HepG2 (cell line): ENCODE measurements at regions not wholly inside any gene's neighbourhood (a gene's known extent, or its start where the extent isn't known, plus 50 kb on each side); places are given as distances from the start of the nearest gene placed in this dataset.
A peak's percentile ranks its signal among the peaks of the same experiment; 100 is the strongest.

Source experiments
- ATAC-seq: fragments of 200-7000 bp; cut with Tn5 transposase; 3 replicates; pipeline ENCODE4 v1.9.1; 2020; ENCODE audit warnings: mild to moderate bottlenecking, moderate library complexity
- BruUV-seq: library from RNA; stranded (reverse); fragments of 400-500 nt; replicated peaks from 2 replicates; lab custom pipeline; 2021; lab: Mats Ljungman, UMichigan
- CTCF ChIA-PET: fragments of 300-600 bp; formaldehyde crosslinking; extraction: SDS; loops from one replicate; lab custom pipeline; 2021; ENCODE audit warnings: low total read pairs, inconsistent platforms, low intra/inter-chr PET ratio; lab: Yijun Ruan, JAX
- POLR2A ChIA-PET: fragments of 350-600 bp; sonication (Branson Sonifier 250); formaldehyde crosslinking; loops from one replicate; lab custom pipeline; 2020; ENCODE audit warnings: antibody characterized with exemption, inconsistent platforms; lab: Yijun Ruan, JAX
- DNase-seq: peaks from one replicate; pipeline ENCODE4 v3.0.0-alpha.2; 2015; ENCODE audit warnings: low spot score
- FAIRE-seq: peaks from 3 replicates; lab custom pipeline; 2011; peaks lifted over from hg19 to GRCh38; lab: Jason Lieb, UNC
- H2AFZ ChIP-seq: one replicate; pipeline ENCODE4 v1.6.1; 2011; ENCODE audit warnings: low read length, inconsistent platforms
- H3K27ac ChIP-seq: fragments of 300-600 bp; 3 replicates; pipeline ENCODE4 v1.8.0; 2011; ENCODE audit warnings: mixed run types, mild to moderate bottlenecking, mixed read lengths, low read length, inconsistent platforms; ENCODE audit not compliant: insufficient read depth; ENCODE audit errors: extremely low read length
- H3K27me3 ChIP-seq, 2 experiments: fragments of 200-600 bp in 1 of 2; 2 replicates in 1 of 2; 3 replicates in 1 of 2; pipeline versions ENCODE4 v1.6.0 to v1.8.0; 2011; ENCODE audit warnings: low read length in 2 of 2, mild to moderate bottlenecking in 2 of 2, moderate library complexity in 2 of 2, inconsistent platforms in 1 of 2; ENCODE audit not compliant: insufficient read depth in 2 of 2, control insufficient read depth in 1 of 2
- H3K36me3 ChIP-seq, 2 experiments: fragments of 200-600 bp in 1 of 2; replicated peaks in 1 of 2; 2 replicates in 1 of 2; 3 replicates in 1 of 2; pipeline versions ENCODE4 v1.5.1 to v1.8.0; 2011; ENCODE audit warnings: low read length in 2 of 2, inconsistent platforms in 1 of 2; ENCODE audit not compliant: insufficient read depth in 2 of 2, control insufficient read depth in 1 of 2
- H3K4me1 ChIP-seq: 2 replicates; pipeline ENCODE4 v1.5.1; 2012; ENCODE audit warnings: low read length, inconsistent platforms; ENCODE audit not compliant: insufficient read depth
- H3K4me2 ChIP-seq: 2 replicates; pipeline ENCODE4 v1.6.0; 2011; ENCODE audit warnings: low read depth, low read length, inconsistent platforms
- H3K4me3 ChIP-seq, 3 experiments: fragments of 200-600 bp in 1 of 3; sonication (generic), shearing (Covaris generic) in 1 of 3; replicated peaks in 1 of 3; 2 replicates each; pipeline ENCODE4 v1.5.1; 2011 to 2016; ENCODE audit warnings: low read length in 3 of 3, inconsistent platforms in 2 of 3, low read depth in 2 of 3, mild to moderate bottlenecking in 2 of 3, control low read depth in 1 of 3, mixed read lengths in 1 of 3; ENCODE audit not compliant: insufficient read depth in 1 of 3
- H3K79me2 ChIP-seq: one replicate; pipeline ENCODE4 v1.6.1; 2011; ENCODE audit warnings: low read length, inconsistent platforms; ENCODE audit not compliant: insufficient read depth
- H3K9ac ChIP-seq: 2 replicates; pipeline ENCODE4 v1.6.0; 2011; ENCODE audit warnings: mild to moderate bottlenecking, low read depth, low read length, inconsistent platforms; ENCODE audit not compliant: insufficient read depth
- H3K9me3 ChIP-seq: 2 replicates; pipeline ENCODE4 v1.5.1; 2012; ENCODE audit warnings: mild to moderate bottlenecking, low read length
- H4K20me1 ChIP-seq: 2 replicates; pipeline ENCODE4 v1.6.0; 2011; ENCODE audit warnings: inconsistent platforms, mild to moderate bottlenecking, low read length, moderate library complexity; ENCODE audit not compliant: insufficient read depth
- ATF7 ChIP-seq, 2 experiments: fragments of 450-650 bp in 1 of 2; sonication (generic) in 1 of 2; formaldehyde crosslinking in 1 of 2; IDR thresholded peaks; 2 replicates each; pipeline versions ENCODE4 v1.4.0 to v1.6.1; 2016 to 2020; ENCODE audit warnings: antibody characterized with exemption in 1 of 2, mild to moderate bottlenecking in 1 of 2, missing genetic modification reagents in 1 of 2
- CREB1 ChIP-seq, 2 experiments: fragments of 450-650 bp in 1 of 2; IDR thresholded peaks; 2 replicates each; pipeline ENCODE4 v1.6.1; 2016 to 2017; ENCODE audit warnings: control low read depth in 1 of 2, mild to moderate bottlenecking in 1 of 2, missing compliant biosample characterization in 1 of 2, missing genetic modification characterization in 1 of 2
- HMGA1 ChIP-seq: sonication (generic); formaldehyde crosslinking; conservative IDR thresholded peaks from 2 replicates; pipeline ENCODE4 v1.4.0; 2020; ENCODE audit warnings: missing genetic modification reagents
- NFYB ChIP-seq: sonication (generic); formaldehyde crosslinking; IDR thresholded peaks from 2 replicates; pipeline ENCODE4 v1.4.0; 2020; ENCODE audit warnings: missing genetic modification reagents
- TP53 ChIP-seq: sonication (generic); formaldehyde crosslinking; conservative IDR thresholded peaks from 2 replicates; pipeline ENCODE4 v1.4.0; 2020; ENCODE audit warnings: missing genetic modification reagents
- ZNF235 ChIP-seq: sonication (generic); formaldehyde crosslinking; IDR thresholded peaks from 2 replicates; pipeline ENCODE4 v1.8.1; 2023; ENCODE audit warnings: mild to moderate bottlenecking, missing genetic modification reagents, borderline replicate concordance
- ZNF598 ChIP-seq: sonication (generic); formaldehyde crosslinking; IDR thresholded peaks from 2 replicates; pipeline ENCODE4 v1.5.1; 2020; ENCODE audit warnings: mild to moderate bottlenecking, missing genetic modification reagents, borderline replicate concordance
- WGBS: methylation state at CpG from one replicate; pipeline ENCODE4 v1.1.6; 2017; ENCODE audit warnings: low lambda C conversion rate; 5-methylcytosine and 5-hydroxymethylcytosine counted together
- in situ Hi-C: cut with HindIII; loops from 2 replicates; pipeline ENCODE4 v1.10.0; 2017; ENCODE audit warnings: low pct_unique_long_range_greater_than_20kb; ENCODE audit not compliant: extremely low pct_ligation_motif_present
- intact Hi-C: fragments of 100-400 bp; cut with micrococcal nuclease; formaldehyde crosslinking; loops from one replicate; pipeline ENCODE4 v1.10.0; 2022; ENCODE audit not compliant: unreplicated experiment
- TF ChIP-seq, protein P1 (sequence below): sonication (generic); formaldehyde crosslinking; IDR thresholded peaks from 2 replicates; pipeline ENCODE4 v1.8.1; 2022; ENCODE audit warnings: low read depth, mild to moderate bottlenecking, missing genetic modification reagents

DNA sequence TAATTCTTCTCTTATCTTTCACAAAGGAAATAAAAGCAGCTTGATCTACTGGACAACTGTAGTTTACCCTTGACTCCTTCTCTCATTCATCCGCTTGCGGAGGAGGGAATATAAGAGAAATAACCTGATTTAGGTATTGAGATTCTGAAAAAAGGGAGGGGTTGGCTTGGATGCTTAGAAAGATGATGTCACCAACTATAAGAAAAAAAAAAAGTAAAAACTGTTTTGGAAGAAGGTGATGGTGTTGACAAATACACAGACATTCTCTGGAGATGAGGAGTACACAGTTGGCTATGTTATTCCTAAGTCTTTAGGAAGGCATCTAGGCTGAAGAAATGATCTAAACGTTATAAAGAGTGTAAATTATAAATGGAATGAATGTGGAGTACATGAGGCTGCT, 103.3 kb downstream of the TMEM114 start:
- Histone ChIP-seq H3K36me3 (no peaks in the 10 kb centered on the region), H3K4me1 (no peaks in the 10 kb centered on the region), H3K79me2 (no peaks in the 10 kb centered on the region), H3K4me3 (no peak overlapping the region), H3K9me3 (no peaks in the 10 kb centered on the region), H3K27ac (no peak overlapping the region), H3K4me2 (no peak overlapping the region), H3K9ac (no peak overlapping the region), H4K20me1 (no peaks in the 10 kb centered on the region), H2AFZ (no peak overlapping the region), H3K27me3 (peaks cover 0 to 62% of the 10 kb centered on the region in 2 experiments; a peak in 3 of 5 replicates)
- DNase-seq (no peak), ATAC-seq (no peak), FAIRE-seq (no peak)
- 47% methylated on average over 3 of the region's 3 CpGs for WGBS
- intact Hi-C loops: no loop called here
- TF ChIP-seq ATF7 (IDR thresholded peaks at IDR 0.05): peak; percentile 94
- no peak for TF ChIP-seq ATF7 (CRISPR knock-in tag; IDR thresholded peaks at IDR 0.05)
- no peak for TF ChIP-seq HMGA1 (CRISPR knock-in tag)
- TF ChIP-seq CREB1 (IDR thresholded peaks at IDR 0.05): peak; percentile 35; the same call in 1 of the 2 replicates
- TF ChIP-seq CREB1 (CRISPR knock-in tag; IDR thresholded peaks at IDR 0.05): no peak
- in situ Hi-C loops: no loop called here
- CTCF ChIA-PET: no interaction called here
- POLR2A ChIA-PET: no interaction called here
- BruUV-seq: no TSS peak

DNA sequence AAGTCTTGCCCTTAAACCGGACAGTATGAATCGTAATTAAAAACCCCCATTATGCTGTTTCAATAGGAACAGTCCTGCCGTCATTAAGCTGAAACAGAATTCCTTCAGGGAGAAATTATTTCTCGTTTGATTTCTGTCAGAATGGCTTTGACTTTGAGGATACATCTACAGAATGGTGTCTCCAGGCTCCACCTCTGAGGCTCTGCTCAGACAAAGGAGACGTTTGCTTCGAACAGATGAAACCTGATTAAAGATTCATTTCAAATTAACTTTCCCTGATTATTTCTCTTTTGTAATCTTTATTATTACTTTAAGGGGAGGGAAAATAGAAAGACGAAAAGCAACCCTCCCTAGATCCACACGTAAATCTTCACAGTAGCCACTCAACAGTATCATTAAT, 106.9 kb downstream of the TMEM114 start:
- POLR2A ChIA-PET: no interaction called here
- H3K9ac ChIP-seq: no peak overlapping the region
- TF ChIP-seq NFYB (CRISPR knock-in tag) (no peak), ZNF235 (CRISPR knock-in tag) (no peak), TP53 (CRISPR knock-in tag) (no peak), ZNF598 (no peak)
- TF ChIP-seq, protein P1, sequence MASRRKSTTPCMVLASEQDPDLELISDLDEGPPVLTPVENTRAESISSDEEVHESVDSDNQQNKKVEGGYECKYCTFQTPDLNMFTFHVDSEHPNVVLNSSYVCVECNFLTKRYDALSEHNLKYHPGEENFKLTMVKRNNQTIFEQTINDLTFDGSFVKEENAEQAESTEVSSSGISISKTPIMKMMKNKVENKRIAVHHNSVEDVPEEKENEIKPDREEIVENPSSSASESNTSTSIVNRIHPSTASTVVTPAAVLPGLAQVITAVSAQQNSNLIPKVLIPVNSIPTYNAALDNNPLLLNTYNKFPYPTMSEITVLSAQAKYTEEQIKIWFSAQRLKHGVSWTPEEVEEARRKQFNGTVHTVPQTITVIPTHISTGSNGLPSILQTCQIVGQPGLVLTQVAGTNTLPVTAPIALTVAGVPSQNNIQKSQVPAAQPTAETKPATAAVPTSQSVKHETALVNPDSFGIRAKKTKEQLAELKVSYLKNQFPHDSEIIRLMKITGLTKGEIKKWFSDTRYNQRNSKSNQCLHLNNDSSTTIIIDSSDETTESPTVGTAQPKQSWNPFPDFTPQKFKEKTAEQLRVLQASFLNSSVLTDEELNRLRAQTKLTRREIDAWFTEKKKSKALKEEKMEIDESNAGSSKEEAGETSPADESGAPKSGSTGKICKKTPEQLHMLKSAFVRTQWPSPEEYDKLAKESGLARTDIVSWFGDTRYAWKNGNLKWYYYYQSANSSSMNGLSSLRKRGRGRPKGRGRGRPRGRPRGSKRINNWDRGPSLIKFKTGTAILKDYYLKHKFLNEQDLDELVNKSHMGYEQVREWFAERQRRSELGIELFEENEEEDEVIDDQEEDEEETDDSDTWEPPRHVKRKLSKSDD (CRISPR knock-in tag): no peak
- TF ChIP-seq, all 625 proteins: peak for 0
- Histone ChIP-seq H3K9me3 (no peaks in the 10 kb centered on the region), H3K36me3 (no peaks in the 10 kb centered on the region), H3K4me2 (no peak overlapping the region), H2AFZ (no peak overlapping the region), H3K27ac (no peak overlapping the region), H3K4me1 (no peaks in the 10 kb centered on the region), H3K79me2 (no peaks in the 10 kb centered on the region), H3K4me3 (no peak overlapping the region), H3K27me3 (peaks cover 0 to 67% of the 10 kb centered on the region in 2 experiments; a peak in 3 of 5 replicates), H4K20me1 (no peaks in the 10 kb centered on the region)
- under 1% methylated on average over 8 of the region's 8 CpGs for WGBS
- no peak for DNase-seq
- BruUV-seq: no TSS peak
- intact Hi-C loops (no loop called here), in situ Hi-C loops (no loop called here)
- FAIRE-seq: no peak
- CTCF ChIA-PET: no interaction called here
- no peak for ATAC-seq
